Activated CD4-positive, CD25-positive, alpha-beta regulatory T cell (primary cell): ENCODE measurements at regions not wholly inside any gene's neighbourhood (a gene's known extent, or its start where the extent isn't known, plus 50 kb on each side); places are given as distances from the start of the nearest gene placed in this dataset.
"Not testable (repeated sequence)": the region's sequence is repeated elsewhere in the genome, so short reads cannot be mapped to it uniquely, and the experiment has no call there.

Source experiments
- DNase-seq, 4 experiments: peaks; one replicate each; lab custom pipeline; 2025; lab: John Stamatoyannopoulos, UW

- DNase-seq: not testable (repeated sequence)
These were observed 201.8 kb downstream of the RTP5 start for GRCh38 chr2:242071377-242071776.

- DNase-seq: not testable (repeated sequence)
These were observed 202.4 kb downstream of the RTP5 start for GRCh38 chr2:242071936-242072335.

GRCh38 chr2:242075168-242075567, 205.6 kb downstream of the RTP5 start:
- no peak for DNase-seq

DNA sequence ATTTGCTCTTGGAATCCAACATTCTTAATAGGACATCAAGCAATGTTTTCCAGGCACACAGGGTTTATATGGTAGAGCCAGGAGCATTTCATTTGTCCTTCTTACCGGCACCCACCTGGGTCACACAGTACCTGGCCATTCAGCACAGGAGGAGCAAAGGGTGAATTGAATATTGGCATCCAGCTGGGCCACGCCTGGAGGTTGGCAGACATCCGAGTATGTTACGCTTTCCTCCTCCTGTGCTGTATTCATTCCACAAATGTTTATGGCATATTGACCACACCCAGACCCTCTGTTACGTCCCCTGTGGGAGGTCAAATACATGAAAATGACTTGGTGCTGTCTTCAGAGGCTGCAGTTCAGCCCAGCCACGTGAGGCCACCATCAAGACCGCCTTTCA, 206.2 kb downstream of the RTP5 start:
- no peak for DNase-seq

DNA sequence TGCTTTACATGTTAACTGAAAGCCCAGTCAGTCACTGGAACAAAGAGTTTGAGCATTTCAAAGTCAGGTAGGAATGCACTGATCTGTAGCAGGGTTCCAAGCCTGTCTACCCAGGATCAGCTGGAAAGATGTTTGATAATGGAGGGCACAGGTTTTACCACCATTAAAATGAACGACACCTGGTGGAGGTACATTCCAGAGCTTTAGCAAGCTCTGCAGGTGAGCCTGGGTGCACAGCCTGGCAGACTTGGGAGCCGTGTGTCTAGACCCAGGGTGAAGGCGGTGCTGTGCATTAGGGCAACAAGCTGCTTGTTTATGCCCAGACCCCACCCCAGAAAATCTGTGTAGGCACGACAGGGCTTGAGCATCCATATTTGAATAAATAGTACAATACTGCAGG, 206.7 kb downstream of the RTP5 start:
- not testable (repeated sequence) for DNase-seq

- not testable (repeated sequence) for DNase-seq
These were observed 208.9 kb downstream of the RTP5 start for GRCh38 chr2:242078426-242078825.

GRCh38 chr2:242079792-242080191, 210.3 kb downstream of the RTP5 start:
- DNase-seq: not testable (repeated sequence)

DNA sequence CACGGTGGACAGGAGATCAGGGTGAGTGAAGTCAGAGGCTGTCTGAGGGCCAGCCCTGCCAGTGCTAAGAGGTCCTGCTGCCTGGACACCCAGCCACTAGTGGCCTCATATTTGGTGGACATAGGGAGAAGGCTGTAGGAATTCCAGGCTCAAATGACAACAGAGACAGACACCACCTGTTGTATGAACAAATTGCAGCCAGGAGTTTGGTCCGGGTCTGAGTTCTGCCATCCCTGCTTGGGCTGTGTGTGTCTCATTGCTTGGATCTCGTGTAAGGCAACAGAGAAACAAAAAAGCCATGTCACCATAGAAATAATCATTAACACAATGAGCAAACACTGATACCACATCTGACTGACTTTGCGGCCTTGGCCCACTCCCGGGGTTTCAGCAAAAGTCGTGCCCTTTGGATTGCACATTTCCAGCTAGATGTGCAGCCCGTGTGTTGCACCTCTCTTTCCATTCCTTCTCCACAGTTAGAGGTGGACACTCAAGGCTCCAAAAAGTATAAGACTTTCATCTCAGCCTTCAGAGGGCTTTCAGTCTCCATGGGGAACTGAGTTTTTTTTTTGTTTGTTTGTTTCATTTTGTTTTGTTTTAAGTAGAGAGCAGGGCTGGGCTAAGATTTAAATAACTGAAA, 211.2 kb downstream of the RTP5 start:
- not testable (repeated sequence) for DNase-seq

GRCh38 chr2:242084034-242084433, 214.5 kb downstream of the RTP5 start:
- DNase-seq: not testable (repeated sequence)

GRCh38 chr2:242085024-242085674, 215.6 kb downstream of the RTP5 start:
- not testable (repeated sequence) for DNase-seq

- DNase-seq: no peak
These were observed 216.6 kb downstream of the RTP5 start for GRCh38 chr2:242085941-242086621.

- not testable (repeated sequence) for DNase-seq
These were observed 218.5 kb downstream of the RTP5 start for GRCh38 chr2:242088044-242088443.

DNA sequence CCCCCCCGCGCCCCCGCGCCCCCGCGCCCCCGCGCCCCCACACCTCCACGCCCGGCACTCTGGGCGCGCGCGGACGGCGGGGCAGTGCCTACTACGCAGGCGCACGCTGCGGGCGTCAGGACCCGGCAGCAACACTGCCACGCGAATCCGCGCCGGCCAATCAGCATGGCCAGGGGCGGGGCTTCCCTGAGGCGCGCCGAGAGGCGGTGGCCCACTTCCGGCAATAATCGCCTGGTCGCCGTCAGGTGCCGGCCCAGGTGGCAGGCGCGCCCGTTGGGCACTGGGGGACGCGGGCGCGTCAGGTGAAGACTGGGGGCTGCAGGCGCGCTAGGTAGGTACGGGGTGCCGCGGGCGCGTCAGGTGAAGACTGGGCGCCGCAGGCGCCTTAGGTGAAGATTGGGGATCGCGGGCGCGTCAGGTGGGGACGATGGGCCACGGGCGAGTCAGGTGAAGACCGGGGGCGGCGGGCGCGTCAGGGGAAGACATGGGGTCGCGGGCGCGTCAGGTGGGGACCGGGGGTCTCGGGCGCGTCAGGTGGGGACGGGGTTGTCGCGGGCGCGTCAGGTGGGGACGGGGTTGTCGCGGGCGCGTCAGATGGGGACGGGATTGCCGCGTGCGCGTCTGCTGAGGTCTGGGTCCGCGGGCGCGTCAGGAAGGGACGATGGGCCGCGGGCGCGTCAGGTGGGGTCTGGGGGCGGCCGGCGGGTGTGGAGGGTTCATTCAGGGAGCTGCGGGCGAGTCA, 219.1 kb downstream of the RTP5 start:
- DNase-seq: peak; percentile 81 to 92 (median 88)

DNA sequence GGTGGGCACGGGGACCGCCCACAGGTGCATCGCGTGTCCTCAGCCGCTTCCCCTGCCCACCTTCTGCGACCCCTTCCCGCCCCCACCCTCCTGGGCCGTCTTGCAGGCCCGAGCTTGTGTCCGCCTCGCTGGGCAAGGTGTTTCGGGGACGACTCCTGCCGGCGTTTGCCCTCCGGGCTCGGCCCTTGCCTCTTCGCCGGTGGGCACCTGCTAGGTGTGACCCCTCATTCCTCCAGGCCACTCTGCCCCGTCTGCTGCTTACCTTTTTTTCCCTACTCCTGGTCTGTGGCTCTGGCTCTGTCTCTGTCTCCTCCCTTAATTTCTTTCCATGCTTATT, 219.7 kb downstream of the RTP5 start:
- not testable (repeated sequence) for DNase-seq

- DNase-seq: not testable (repeated sequence)
These were observed 227.7 kb downstream of the RTP5 start for GRCh38 chr2:242097278-242097677.

DNA sequence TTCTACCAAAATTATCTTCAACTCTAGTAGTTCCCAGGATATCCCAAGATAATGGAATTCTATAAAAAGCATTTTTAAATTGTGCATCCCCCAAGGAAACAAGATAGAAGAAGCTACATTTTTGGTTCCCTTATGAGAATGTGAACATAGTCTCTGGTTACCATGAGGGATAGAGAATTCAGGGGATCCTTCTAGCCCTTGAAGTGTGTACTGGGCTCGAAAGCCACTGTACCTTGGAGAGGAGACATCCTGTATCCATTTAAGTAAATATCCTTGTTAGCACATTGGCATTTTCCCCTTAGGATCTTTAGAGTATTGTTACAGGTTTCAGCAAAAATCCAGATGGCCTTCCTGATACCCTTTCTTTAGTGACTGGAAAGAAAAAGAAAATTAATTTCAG, 228.5 kb downstream of the RTP5 start:
- DNase-seq: no peak

DNA sequence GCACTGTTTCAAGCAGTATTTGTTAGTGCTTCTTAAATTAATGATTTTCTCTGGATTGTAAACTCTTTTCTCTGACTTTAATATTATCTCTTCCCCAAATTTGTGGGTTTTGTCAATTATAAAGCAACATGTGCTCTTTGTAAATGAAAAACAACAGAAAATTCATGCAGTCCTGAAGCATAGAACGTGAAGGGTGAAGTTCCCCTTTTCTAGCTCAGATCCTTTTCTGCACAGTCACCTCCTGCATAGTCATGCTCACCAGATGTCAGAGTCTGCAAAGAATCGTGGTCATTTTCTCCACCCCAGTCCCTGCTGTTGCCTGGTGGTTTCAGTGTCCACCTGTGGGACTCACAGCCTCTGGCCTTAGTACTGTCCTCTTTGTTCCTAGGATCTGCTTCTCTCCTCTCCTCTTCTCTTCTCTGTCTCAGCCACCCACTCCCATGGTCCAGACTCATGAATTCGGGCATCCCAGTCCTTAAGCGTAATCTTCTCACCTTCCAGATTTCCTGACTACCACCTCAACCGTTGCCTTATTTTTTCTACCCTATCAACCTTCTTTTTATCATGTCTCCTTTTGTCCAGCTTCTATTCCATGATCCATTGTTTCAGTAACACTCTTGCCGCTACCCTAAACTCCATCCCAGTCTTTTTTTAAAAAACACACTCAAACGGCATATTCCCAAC, 229.1 kb downstream of the RTP5 start:
- no peak for DNase-seq

DNA sequence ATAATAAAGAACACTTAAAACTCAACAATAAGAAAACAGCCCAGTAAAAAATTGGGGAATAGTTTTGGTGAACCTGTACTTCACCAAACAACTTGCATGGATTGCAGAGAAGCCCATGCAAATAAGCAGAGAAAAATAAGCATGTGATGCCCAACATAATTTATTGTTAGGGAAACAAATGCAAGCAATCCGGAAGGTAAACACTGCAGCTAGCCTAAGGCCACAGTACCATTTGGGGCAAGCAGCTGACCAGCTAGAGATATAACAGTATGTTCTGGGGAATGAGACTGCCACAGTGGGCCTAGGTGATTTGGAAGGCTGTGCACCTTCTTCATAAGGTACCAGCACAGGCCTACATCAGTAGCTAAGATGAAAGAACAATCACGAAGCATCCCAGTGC, 233.6 kb downstream of the RTP5 start:
- not testable (repeated sequence) for DNase-seq

GRCh38 chr2:242104202-242104956, 234.8 kb downstream of the RTP5 start:
- DNase-seq: not testable (repeated sequence)

DNA sequence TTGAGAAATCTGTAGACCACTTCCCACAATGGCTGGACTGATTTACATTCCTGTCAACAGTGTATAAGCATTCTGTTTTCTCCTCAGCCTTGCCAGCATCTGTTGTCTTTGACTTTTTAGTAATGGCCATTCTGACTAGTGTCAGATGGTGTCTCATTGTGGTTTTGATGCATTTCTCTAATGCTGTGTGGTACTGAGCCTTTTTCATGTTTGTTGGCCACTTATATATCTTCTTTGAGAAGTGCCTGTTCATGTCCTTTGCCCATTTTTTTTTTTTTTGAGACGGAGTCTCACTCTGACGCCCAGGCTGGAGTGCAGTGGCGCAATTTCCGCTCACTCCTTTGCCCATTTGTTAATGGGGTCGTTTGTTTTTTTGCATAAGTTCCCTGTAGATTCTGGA, 237.5 kb downstream of the RTP5 start:
- not testable (repeated sequence) for DNase-seq
